ENCODE measurements at regions not wholly inside any gene's neighbourhood (a gene's known extent, or its start where the extent isn't known, plus 50 kb on each side); places are given as distances from the start of the nearest gene placed in this dataset.

DNA sequence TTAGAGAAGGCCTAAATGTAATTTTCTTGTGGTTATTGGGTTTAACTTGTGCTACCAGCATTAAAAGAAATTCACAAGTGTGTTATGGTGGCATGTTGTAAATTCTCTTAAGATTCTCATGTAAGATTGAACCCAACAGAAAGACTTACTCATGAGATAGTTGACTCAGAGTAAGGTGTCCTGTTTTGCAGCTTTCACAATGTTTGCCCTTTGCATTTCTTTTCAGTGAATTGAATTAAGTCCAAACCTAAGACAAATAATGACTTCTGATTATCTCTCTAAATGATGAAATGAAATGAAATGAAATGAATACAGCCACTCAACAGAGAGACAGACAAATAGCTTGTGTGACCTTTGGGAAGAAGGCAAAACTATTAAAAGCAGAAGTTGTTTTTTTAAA lies 1696.9 kb upstream of the WWC1 start:
- TF ChIP-seq NR2C2 (IDR thresholded peaks at IDR 0.05; ENCODE audit: borderline replicate concordance, control insufficient read depth, insufficient read length, low read depth) (no peak), RCOR1 (conservative IDR thresholded peaks at IDR 0.05; ENCODE audit: low read depth, low read length) (no peak), NR2F1 (conservative IDR thresholded peaks at IDR 0.05) (no peak), TAF1 (IDR thresholded peaks at IDR 0.05; ENCODE audit: borderline replicate concordance, low read depth, low read length) (no peak), CREB1 (IDR thresholded peaks at IDR 0.05; ENCODE audit: low read depth) (no peak), SUZ12 (IDR thresholded peaks at IDR 0.05; ENCODE audit: unreplicated experiment) (no peak)
- TF ChIP-seq, protein P1, sequence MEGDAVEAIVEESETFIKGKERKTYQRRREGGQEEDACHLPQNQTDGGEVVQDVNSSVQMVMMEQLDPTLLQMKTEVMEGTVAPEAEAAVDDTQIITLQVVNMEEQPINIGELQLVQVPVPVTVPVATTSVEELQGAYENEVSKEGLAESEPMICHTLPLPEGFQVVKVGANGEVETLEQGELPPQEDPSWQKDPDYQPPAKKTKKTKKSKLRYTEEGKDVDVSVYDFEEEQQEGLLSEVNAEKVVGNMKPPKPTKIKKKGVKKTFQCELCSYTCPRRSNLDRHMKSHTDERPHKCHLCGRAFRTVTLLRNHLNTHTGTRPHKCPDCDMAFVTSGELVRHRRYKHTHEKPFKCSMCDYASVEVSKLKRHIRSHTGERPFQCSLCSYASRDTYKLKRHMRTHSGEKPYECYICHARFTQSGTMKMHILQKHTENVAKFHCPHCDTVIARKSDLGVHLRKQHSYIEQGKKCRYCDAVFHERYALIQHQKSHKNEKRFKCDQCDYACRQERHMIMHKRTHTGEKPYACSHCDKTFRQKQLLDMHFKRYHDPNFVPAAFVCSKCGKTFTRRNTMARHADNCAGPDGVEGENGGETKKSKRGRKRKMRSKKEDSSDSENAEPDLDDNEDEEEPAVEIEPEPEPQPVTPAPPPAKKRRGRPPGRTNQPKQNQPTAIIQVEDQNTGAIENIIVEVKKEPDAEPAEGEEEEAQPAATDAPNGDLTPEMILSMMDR (IDR thresholded peaks at IDR 0.05 in 2 of 3, conservative IDR thresholded peaks at IDR 0.05 in 1 of 3; ENCODE audit: control insufficient read depth in 2 of 3, extremely low read depth in 1 of 3, insufficient read depth in 1 of 3, low read depth in 3 of 3, low read length in 3 of 3), result no peak
- TF ChIP-seq, protein P2, sequence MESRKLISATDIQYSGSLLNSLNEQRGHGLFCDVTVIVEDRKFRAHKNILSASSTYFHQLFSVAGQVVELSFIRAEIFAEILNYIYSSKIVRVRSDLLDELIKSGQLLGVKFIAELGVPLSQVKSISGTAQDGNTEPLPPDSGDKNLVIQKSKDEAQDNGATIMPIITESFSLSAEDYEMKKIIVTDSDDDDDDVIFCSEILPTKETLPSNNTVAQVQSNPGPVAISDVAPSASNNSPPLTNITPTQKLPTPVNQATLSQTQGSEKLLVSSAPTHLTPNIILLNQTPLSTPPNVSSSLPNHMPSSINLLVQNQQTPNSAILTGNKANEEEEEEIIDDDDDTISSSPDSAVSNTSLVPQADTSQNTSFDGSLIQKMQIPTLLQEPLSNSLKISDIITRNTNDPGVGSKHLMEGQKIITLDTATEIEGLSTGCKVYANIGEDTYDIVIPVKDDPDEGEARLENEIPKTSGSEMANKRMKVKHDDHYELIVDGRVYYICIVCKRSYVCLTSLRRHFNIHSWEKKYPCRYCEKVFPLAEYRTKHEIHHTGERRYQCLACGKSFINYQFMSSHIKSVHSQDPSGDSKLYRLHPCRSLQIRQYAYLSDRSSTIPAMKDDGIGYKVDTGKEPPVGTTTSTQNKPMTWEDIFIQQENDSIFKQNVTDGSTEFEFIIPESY (IDR thresholded peaks at IDR 0.05), result no peak
- TF ChIP-seq, protein P3, sequence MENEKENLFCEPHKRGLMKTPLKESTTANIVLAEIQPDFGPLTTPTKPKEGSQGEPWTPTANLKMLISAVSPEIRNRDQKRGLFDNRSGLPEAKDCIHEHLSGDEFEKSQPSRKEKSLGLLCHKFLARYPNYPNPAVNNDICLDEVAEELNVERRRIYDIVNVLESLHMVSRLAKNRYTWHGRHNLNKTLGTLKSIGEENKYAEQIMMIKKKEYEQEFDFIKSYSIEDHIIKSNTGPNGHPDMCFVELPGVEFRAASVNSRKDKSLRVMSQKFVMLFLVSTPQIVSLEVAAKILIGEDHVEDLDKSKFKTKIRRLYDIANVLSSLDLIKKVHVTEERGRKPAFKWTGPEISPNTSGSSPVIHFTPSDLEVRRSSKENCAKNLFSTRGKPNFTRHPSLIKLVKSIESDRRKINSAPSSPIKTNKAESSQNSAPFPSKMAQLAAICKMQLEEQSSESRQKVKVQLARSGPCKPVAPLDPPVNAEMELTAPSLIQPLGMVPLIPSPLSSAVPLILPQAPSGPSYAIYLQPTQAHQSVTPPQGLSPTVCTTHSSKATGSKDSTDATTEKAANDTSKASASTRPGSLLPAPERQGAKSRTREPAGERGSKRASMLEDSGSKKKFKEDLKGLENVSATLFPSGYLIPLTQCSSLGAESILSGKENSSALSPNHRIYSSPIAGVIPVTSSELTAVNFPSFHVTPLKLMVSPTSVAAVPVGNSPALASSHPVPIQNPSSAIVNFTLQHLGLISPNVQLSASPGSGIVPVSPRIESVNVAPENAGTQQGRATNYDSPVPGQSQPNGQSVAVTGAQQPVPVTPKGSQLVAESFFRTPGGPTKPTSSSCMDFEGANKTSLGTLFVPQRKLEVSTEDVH (IDR thresholded peaks at IDR 0.05; ENCODE audit: low read depth, partially characterized antibody), result no peak
- TF ChIP-seq, protein P4, sequence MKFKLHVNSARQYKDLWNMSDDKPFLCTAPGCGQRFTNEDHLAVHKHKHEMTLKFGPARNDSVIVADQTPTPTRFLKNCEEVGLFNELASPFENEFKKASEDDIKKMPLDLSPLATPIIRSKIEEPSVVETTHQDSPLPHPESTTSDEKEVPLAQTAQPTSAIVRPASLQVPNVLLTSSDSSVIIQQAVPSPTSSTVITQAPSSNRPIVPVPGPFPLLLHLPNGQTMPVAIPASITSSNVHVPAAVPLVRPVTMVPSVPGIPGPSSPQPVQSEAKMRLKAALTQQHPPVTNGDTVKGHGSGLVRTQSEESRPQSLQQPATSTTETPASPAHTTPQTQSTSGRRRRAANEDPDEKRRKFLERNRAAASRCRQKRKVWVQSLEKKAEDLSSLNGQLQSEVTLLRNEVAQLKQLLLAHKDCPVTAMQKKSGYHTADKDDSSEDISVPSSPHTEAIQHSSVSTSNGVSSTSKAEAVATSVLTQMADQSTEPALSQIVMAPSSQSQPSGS (IDR thresholded peaks at IDR 0.05; ENCODE audit: low read length), result no peak
- TF ChIP-seq, protein P5, sequence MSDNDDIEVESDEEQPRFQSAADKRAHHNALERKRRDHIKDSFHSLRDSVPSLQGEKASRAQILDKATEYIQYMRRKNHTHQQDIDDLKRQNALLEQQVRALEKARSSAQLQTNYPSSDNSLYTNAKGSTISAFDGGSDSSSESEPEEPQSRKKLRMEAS (IDR thresholded peaks at IDR 0.05; ENCODE audit: low read depth, low read length), result no peak
- TF ChIP-seq, protein P6, sequence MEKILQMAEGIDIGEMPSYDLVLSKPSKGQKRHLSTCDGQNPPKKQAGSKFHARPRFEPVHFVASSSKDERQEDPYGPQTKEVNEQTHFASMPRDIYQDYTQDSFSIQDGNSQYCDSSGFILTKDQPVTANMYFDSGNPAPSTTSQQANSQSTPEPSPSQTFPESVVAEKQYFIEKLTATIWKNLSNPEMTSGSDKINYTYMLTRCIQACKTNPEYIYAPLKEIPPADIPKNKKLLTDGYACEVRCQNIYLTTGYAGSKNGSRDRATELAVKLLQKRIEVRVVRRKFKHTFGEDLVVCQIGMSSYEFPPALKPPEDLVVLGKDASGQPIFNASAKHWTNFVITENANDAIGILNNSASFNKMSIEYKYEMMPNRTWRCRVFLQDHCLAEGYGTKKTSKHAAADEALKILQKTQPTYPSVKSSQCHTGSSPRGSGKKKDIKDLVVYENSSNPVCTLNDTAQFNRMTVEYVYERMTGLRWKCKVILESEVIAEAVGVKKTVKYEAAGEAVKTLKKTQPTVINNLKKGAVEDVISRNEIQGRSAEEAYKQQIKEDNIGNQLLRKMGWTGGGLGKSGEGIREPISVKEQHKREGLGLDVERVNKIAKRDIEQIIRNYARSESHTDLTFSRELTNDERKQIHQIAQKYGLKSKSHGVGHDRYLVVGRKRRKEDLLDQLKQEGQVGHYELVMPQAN (conservative IDR thresholded peaks at IDR 0.05), result no peak

All from GM12878 (cell line).